Inflammatory macrophage (primary cell): ENCODE measurements at regions not wholly inside any gene's neighbourhood (a gene's known extent, or its start where the extent isn't known, plus 50 kb on each side); places are given as distances from the start of the nearest gene placed in this dataset.

Source experiments
- DNase-seq, 2 donors: peaks; one replicate each; pipeline ENCODE4 v3.0.0-alpha.2; 2020 to 2022

DNA sequence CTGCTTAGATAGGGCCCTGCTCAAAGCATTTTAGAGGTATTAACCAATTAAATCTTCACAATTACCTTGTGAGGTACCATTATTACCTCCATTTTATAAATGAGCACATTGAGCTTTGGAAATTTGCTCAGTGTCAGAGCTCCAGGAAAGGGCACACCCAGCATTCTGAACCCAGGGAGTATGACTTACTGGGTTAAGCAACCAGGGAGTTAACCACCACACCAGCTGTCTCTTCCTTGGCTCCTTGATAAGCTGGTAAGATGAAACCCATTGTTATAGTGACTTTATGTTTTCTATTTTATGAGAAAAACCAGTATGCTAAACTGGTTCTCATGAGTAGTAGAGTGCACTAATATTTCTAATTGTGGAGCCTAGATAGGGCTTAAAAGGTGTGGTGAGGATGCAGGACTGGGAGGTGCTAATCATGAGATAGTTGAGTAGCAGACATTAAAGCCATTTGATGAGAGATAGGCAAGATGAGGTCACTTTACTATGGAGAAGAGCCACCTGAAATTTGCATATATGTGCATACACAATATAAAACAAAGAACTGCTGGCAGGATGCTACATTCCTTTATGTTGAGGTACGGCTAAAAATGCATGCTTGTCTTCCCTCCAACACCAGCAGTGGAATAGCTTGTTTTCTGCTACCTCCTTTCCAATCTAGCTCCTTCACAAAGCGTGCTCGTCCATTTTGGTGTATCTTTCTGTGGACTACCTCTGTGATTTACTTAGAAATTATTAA lies 556.1 kb downstream of the SPRY1 start:
- no peak for DNase-seq

DNA sequence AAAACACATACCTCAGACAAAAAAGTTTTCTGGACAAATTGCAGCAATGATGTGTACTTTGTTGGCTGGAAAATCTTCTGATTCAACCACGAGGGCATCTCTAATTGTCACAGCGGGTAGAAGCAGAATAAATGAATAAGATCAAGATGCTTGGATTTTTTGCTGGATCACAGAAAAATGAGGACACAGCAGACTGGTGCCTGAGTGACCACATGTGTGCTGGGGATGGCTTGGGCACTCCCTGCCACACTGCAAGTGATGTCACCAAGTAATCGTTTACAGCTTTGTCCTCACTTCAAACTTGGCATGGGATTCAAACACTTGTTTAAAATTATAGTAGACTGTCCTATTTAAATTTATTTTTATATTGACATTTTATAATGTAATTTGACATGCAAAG lies 557.0 kb downstream of the SPRY1 start:
- no peak for DNase-seq

DNA sequence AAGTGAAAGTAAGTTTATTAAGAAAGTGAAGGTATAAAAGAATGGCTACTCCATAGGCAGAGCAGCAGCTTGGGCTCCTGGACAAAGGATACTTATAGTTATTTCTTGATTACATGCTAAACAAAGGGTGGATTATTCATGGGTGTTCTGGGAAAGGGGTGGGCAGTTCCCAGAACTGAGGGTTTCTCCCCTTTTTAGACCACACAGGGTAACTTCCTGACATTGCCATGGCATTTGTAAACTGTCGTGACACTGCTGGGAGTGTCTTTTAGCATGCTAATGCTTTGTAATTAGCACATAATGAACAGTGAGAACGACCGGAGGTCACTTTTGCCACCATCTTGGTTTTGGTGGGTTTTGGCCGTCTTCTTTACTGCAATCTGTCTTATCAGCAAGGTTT lies 557.6 kb downstream of the SPRY1 start:
- DNase-seq: no peak

DNA sequence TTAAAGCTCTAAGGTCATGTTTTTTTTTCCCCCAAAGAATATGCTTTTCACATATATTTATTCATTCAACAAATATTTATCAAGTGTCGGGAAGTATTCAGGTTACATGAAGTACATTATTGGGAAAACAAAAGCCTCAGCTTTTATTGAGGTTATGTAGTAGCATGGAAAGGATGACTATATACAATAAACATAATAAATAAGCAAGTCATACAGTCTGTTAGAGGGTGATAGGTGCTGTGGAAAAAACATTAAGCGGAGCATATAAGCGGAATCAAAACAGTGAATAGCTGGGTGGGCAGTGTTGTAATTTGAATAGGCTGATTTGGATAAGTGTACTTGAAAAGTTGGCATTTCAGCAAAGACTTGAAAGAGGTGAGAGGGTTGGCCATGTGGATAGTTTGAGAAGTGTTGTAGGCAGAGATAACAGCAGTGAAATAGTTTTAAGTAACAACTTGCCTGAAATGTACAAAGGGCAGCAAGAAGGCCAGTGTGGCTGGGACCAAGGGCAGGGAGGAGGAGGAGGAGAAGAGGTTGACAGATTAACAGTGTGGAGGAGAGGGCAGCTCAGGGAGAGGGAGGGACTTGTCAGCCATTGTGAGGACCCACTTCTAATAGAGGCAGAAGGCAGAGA lies 558.7 kb downstream of the SPRY1 start:
- DNase-seq: no peak

DNA sequence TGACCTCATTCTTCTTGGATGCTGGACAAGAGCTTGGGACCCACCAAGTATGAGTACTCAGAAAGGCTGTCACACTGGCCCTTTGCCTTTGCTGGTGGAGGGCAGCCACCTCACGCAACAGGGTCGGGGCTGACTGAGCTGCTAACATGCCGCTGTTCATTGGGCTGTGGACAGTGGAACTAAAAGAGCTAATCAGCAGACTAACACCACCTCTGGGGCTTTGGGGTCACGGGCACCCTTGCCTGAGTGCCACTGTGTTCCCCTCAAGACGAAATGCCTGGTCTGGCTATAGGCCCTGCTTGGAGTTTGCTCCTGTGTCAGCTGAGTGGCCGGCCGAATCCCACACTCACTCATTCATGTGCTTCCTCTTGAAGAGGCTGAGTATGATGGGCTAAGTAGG lies 559.6 kb downstream of the SPRY1 start:
- no peak for DNase-seq

DNA sequence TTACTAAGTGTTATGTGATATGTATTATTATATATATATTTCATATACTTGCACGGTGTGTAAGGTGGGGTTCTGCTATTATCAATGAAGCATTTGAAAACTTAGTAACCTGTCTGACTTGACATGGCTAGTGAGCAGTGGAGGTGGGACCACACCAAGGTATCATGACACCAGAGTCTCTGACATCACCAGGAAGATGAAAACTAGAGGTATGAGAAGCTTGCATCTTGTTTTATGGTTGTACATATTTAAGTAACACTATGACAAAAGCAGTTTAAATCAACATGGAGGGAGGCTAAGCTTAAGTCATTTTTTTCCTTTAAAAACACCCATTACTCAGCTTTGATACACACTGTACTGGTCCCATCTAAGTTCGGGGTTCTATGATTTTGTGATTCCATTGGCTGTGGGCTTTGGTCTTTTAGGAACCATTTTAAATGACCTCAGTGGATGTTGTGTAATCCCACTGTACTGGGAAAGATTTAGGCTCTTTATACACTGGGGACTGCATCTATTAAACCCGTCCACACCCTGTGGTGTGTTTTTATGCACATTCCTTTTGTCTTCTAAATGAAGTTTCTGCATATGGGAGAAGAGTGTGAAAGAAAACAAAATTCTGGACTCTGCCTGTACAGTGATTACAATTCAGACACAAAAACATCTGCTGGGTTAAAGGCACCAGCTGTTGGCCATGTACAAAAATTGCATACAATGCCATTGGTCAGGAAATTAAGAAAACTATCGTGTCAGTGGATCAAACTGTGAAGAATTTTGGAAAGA lies 570.6 kb downstream of the SPRY1 start:
- DNase-seq: no peak

DNA sequence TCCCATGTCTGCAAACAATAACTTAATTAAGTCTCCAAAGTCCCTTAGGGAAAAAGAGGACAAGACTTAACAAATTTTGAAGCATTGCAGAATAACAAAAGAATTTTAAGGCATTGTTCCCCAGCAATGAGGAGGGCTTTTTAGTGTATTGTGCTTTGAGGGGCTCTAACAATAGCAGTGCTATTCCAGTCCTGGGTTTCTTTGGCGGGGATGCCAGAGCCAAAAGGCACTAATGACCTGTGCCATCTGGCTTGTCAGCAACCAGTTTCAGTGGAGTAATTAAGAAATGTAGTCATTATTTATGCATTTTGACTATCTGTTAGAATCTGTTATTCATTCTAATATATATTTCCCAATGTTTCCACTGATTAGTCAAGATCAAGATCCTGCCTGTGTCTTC lies 575.4 kb downstream of the SPRY1 start:
- DNase-seq: no peak

DNA sequence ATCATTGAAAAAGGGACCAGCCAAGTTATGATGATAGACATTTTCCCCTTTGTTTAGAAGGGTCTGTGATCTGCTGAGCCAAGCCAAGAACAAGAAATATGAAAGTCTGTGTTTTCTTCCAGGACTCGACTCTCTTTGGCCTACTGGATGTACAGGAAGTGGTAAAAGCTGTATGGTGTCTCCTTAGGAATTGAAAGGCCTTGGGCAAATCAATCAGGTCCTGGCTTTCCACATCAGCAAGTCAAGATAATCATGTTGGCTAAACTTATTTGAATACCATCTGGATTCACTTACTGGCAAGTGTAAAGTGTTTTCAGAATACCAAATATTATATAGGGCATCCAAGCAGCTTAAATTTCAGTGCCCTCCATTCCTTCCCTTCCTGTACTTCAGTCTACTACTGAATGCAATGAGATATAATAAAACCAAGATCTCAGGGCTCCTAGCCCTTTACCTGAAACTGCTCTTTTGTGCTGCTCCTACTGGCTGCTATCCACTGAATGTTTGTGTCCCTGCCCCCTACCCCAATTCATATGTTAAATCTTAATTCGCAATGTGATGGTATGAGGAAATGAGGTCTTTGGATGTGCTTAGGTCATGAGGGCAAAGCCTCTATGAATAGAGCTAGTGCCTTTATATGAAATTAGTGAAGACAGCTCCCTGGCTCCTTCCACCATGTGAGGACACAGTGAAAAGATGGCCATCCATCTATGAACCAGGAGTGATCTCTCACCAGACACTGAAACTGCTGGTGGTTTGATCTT lies 578.0 kb downstream of the SPRY1 start:
- DNase-seq: no peak

DNA sequence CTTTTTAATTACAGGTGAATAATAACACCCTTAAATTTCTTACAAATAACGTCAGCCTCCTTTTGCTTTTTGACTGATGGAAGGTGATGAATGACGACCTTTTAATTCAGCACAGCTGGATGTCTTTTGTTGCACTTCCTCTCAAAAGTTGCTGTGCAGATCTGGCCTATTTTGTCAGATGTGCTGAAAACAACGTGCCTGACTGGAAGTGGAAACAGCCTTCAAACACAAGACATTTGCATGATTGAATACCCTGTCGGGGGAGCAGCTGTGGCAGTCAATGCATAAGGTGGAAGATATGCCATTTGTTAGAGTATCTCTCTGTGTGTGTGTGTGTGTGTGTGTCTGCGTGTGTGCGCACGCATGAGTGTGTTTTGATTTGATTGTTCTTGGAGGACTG lies 579.7 kb downstream of the SPRY1 start:
- DNase-seq: no peak

DNA sequence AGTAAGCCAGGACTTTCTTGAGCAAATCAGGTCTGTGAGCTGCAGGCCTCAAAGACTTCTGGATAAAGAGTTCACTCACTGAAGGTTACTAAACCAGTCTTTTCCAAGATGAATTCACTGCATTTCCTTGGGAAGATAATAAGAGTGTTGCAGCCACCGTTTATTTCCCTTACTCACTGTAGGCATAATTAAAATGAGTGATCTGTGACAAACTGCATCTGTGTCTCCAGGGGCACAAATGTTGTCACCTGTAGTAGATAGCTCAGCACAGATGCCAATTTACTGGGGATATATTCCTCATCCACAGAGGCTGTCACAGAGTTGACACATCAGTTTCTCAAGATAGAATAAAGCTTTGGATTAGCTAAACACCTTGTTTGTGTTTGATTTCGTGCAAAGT lies 580.2 kb downstream of the SPRY1 start:
- DNase-seq: no peak

DNA sequence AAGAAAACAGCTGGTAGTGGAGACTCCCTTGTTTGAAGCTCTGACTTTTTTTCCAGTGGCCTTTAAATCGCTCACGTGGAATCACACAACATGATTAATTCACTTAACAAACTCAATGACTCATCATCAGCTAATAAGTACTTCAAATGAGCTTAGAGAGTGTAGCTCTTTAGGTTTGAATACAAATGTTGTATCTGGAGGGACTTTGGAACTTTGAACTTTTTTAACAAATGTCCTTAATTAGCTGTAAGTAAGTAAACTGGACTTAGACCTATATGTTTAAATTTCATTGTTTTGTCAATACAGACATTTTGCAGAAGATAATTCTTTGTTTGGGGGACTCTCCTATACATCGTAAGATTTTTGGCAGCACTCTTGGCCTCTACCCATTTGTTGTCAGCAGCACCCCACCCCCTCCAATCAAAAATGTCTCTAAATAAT lies 581.1 kb downstream of the SPRY1 start:
- DNase-seq: no peak

DNA sequence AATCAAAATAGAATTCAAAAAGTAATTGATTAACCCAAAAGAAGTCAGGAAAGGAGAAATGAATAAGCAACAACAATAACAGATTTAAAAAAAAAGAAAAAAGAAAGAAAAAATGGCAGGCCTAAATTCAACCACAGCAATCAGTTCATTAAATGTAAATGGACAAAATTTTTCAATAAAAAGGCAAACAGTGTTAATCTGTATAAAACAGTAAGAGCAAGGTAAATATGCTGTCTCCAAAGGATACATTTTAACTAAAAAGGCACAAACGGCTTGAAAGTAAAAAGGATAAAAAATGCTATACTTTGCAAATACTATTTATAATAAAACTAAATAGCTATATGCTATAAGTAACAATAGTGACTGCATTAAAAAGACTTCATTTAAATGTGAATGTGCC lies 582.0 kb downstream of the SPRY1 start:
- DNase-seq: no peak

DNA sequence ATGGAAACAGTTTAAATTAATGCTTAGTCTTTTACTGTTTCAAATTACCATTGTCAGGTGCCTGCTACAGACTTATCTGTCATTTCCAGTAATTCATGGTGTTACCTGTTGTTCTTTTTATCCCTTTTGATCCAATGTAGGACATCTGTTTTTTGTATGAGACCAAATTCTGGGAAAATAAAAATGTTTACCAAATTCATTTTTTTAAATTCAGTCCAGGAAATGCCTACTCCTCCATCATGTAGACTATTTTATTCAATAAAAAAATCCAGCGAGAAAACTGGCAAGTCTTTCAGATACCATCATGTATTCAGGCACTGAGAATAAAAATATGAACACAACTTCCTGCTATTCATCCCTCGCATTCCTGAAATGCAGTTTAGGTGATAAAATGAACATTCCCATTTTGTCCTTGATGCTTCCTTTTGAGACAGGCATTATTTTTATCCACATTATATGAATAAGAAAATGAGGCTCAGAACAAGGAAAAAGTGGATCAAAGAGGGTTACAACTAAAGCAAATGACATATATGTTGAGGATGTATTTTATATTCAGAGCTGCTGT lies 584.2 kb downstream of the SPRY1 start:
- DNase-seq: no peak

DNA sequence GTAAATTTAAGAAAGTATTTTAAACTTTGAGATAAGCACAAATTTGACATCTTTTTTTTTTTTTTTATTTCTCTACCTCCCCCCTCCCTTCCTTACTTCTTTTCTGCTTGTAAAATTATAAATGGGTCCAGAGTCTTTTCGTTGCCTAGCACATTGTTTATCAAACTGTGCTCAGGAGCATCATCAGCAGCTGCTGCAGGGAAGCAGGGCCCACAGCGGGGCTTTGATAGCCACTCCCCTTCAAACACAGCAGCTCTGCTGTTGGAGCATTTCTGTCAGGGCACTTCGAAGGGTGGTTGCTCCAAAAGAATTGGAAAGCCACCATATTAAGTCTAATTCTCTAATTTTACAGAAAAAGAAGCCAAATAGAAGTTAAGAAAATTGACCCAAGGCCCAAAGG lies 588.3 kb downstream of the SPRY1 start:
- DNase-seq: no peak

DNA sequence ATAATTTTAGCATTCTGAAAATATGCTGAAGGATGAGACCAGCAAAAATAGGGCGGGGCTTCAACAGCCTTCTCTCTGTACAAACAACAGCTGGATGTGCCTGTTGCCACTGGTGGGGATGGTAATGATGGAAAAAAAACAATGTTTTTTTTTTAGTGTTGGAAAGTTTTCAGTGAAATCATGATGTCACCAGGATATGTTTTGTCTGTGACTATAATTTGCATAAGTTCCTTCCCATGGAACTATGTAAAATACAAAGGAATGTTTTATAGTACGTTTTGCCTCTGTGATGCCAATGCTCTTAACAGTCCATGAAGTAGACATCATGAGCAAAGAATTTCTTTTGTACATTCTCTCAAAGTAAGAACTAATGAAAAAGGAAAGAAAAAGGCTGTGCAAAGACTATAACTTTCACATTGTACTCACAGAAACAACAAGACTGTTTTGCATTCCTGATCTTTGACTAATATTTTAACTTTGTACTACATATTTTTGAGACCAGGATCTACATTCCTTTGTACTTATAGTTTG lies 589.7 kb downstream of the SPRY1 start:
- no peak for DNase-seq

DNA sequence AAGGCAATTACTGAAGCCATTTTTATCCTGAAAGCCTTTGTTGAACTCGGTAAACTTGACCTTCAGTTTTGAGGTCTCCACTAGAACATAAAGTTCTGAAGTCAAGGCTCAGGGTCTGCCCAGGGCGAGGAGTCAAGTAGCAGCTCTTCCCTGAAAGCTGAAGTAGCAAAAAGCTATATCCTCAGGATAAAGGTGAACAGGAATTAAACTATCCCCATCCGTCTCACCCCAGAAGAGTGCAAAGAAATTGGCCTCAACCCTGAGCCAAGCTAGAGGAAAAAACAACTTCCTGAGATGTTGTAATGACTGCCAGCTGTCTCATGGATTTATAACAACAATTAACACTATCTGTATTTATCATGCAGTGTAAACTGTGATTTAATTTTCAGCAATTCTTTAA lies 590.8 kb downstream of the SPRY1 start:
- no peak for DNase-seq

DNA sequence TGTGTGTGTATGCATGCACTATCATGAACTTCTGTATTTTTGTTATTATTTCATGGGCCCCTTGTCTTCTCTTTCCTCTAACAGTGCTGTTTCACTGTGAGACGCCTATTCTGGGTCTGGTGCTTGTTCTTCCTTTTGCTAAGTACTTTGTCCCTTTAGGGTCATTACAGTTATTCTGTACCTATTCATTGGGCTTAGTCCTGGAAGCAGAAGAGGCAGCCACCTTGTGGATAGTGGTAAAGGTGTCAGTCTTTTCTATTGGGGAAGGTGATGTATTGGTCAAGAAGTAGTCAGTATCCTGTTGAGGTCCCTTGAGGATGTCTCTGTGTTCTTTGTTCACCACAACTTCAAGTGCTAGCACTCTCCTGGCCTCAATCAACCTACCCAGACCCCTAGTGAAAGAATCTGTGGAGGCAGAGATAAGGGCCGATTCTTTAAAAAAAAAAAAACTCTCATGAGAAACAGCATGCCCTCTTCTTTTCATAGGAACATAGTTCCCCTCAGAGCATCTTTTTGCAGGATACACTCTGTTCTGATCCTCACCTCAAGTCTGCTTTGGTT lies 593.8 kb downstream of the SPRY1 start:
- DNase-seq: no peak

DNA sequence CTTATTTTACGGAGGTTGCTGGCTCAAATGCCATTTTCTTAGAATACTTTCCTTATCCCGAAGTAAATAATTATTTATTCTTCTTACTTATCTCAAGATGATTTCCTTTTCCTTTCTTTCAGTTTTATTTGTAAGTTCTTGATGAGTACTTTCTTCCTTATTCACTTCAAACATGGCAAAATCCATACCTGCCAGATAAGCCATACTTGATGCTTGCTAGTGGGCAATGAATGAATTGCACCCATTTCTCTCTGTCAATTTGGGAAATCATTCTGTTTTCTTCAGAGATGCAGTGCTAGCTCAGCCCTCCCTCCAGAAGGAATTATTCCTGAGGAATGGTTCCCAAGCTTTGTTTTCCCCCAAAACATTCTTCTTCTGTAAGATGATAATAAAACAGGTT lies 598.3 kb downstream of the SPRY1 start:
- no peak for DNase-seq

DNA sequence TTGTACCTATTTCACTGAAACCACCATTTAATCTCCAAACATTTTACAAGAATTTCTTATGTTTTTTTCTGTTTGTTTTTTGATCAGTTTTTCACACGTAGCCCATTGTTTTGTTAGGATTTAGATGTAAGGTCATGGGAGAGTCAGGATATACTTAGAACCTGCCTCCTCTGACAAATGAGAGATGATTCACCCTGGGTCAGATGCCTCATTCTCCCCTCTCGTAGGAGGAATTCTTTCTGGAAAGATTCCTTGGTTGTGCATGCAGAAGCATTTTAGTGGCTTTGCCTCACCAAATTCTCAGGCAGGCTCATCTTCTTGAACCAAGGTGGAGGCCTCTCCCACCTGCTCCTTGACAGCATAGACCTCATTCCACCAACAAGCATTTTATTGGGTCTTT lies 599.3 kb downstream of the SPRY1 start:
- DNase-seq: no peak

DNA sequence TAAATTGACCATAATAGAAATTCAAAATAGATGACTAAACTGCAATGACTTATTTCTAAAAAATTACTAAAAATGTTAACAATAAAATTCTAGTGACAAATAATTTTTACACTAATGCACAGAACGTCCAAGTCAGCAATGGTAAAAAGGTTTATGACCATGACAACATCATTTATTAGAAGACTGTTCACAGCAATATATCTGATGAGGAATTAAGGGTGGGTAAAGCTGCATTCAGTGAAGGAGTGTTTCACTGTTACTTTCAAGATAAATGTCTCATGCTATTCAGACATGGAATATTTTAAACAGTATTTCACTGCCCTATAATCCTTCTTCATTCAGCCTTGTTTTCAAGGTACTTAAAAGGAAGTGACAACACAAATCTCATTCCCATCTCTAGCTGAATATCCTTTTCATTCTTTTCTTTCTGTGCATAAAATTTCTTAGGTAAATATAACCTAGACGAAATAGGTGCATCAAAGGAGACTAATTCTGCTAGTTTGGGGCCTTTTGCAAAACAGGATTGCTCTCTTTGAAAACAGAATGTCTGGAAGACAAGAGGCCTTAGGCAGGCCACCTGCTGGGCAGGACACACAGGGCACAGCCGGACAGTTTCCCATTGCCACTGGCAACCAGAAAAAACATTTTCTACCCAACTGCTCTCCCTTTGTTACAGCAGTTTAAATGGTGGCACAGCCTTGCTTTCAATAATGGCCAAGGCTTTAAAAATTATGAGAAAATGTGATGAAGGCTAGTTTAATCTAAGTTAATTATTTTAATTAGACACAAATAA lies 600.3 kb downstream of the SPRY1 start:
- no peak for DNase-seq

DNA sequence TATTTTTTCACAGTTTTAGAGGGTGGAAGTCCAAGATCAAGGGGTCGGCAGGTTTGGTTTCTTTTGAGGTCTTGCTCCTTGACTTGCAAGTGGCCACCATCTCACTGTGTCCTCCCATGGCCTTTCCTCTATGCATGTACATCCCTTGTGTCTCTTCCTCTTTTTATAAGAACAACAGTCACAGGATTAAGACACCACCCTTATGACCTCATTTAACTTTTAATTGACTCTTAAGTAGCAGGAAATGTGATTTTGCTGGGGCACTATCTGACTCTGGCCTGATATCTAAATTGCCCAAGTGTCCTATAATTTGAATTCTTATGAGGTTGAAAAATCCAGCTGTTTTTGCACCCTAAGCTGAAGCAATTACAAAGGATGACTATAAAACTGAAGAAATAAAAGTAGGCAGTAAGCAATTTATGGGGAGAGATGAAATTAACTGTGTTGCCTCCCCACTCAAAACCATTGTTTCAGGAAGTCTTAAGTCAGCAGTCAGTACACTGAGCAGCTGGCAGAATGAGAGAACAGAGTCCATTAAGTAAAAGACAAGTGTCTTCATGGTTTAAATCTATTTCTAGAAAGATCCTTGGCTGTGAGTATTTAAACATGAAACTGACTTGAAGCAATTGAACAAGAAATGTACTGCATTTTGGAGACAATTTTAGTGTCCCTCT lies 601.3 kb downstream of the SPRY1 start:
- DNase-seq: peak; percentile 49 to 76
